ENCODE measurements at regions not wholly inside any gene's neighbourhood (a gene's known extent, or its start where the extent isn't known, plus 50 kb on each side); places are given as distances from the start of the nearest gene placed in this dataset.

DNA sequence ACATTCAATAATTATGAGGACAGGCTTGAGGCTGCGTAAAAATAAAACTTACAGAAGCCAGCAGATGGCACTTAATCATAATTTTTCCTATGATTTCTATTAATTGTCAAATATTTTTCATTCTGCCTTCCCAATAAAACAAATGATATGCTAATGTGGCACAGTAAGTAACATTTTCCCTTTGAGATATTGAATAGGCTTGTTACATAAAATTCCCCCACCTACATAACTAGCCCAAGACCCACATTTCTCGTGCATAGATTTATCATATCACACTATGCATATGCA, 55.4 kb upstream of the PTGFRN start:
- TF ChIP-seq ARNTL (CRISPR knock-in tag; IDR thresholded peaks at IDR 0.05; ENCODE audit: borderline replicate concordance, low read depth) (no peak), CREB5 (CRISPR knock-in tag; IDR thresholded peaks at IDR 0.05; ENCODE audit: low read depth) (no peak)
